ENCODE measurements at regions not wholly inside any gene's neighbourhood (a gene's known extent, or its start where the extent isn't known, plus 50 kb on each side); places are given as distances from the start of the nearest gene placed in this dataset.

DNA sequence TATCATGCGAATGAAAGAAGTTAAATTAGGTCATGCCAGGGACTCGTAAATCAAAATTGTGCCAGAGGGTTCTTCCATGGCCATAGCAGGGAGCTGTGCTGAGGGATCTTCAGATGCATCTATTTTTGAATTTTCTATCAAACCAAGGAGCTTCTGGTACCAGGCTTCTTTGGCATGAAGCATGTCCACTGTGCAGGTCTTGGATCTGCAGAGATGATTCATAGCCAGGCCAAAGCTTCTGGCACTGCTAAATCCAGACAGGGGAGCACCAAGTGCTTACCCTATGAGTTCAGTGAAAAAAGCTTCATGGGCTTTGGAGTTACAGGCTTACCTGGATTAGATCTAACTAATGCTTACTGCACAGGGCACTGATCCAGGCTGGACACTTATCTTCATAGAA, 154.2 kb upstream of the DAB1 start:
- Histone ChIP-seq H3K4me3 (ENCODE audit: control extremely low read depth in 1 of 5, extremely low read depth in 1 of 5, insufficient read depth in 1 of 5, low read depth in 2 of 5, low read length in 4 of 5) (no peak overlapping the region), H3K36me3 (replicated peaks in 1 of 2; ENCODE audit: control extremely low read depth in 1 of 2, control insufficient read depth in 1 of 2, extremely low read depth in 1 of 2, insufficient read depth in 2 of 2, low read length in 1 of 2) (no peaks in the 10 kb centered on the region), H3K27me3 (replicated peaks in 1 of 4; ENCODE audit: control extremely low read depth in 1 of 4, control insufficient read depth in 3 of 4, insufficient read depth in 4 of 4, low read length in 3 of 4) (no peaks in the 10 kb centered on the region), H2AFZ (ENCODE audit: insufficient read depth, low read depth, low read length, poor library complexity, severe bottlenecking) (no peak overlapping the region), H3K9ac (ENCODE audit: low read length) (no peak overlapping the region), H4K20me1 (ENCODE audit: control insufficient read depth, insufficient read depth, low read length, poor library complexity, severe bottlenecking) (no peaks in the 10 kb centered on the region), H3K9me3 (ENCODE audit: control extremely low read depth in 1 of 3, control insufficient read depth in 2 of 3, insufficient read depth in 1 of 3, low read length in 2 of 3) (no peaks in the 10 kb centered on the region), H3K4me2 (replicated peaks; ENCODE audit: low read depth, low read length, poor library complexity, severe bottlenecking) (no peak overlapping the region), H3K4me1 (ENCODE audit: control insufficient read depth in 2 of 2, insufficient read depth in 2 of 2, low read length in 2 of 2) (no peaks in the 10 kb centered on the region), H3K27ac (ENCODE audit: low read length in 2 of 2) (no peak overlapping the region), H3K79me2 (ENCODE audit: control insufficient read depth, insufficient read depth, low read length) (no peaks in the 10 kb centered on the region)
- H3K4me1 Mint-ChIP-seq = no peaks in the 10 kb centered on the region
- no peak overlapping the region for H3K27ac Mint-ChIP-seq
- no peaks in the 10 kb centered on the region for H3K27me3 Mint-ChIP-seq
- H3K9me3 Mint-ChIP-seq (ENCODE audit: insufficient read depth) = no peaks in the 10 kb centered on the region
- POLR2A ChIA-PET = no interaction called here
- CTCF ChIA-PET = no interaction called here
- DNase-seq = no peak
- 63% methylated on average over 1 of the region's 2 CpGs for WGBS (ENCODE audit: insufficient coverage)
- ATAC-seq (ENCODE audit: low read depth) = no peak
- TF ChIP-seq, protein P1, sequence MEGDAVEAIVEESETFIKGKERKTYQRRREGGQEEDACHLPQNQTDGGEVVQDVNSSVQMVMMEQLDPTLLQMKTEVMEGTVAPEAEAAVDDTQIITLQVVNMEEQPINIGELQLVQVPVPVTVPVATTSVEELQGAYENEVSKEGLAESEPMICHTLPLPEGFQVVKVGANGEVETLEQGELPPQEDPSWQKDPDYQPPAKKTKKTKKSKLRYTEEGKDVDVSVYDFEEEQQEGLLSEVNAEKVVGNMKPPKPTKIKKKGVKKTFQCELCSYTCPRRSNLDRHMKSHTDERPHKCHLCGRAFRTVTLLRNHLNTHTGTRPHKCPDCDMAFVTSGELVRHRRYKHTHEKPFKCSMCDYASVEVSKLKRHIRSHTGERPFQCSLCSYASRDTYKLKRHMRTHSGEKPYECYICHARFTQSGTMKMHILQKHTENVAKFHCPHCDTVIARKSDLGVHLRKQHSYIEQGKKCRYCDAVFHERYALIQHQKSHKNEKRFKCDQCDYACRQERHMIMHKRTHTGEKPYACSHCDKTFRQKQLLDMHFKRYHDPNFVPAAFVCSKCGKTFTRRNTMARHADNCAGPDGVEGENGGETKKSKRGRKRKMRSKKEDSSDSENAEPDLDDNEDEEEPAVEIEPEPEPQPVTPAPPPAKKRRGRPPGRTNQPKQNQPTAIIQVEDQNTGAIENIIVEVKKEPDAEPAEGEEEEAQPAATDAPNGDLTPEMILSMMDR (IDR thresholded peaks at IDR 0.05) = no peak
- TF ChIP-seq EZH2 (IDR thresholded peaks at IDR 0.05; ENCODE audit: borderline replicate concordance, insufficient read depth, low read depth, low read length, poor library complexity, severe bottlenecking) = no peak
- intact Hi-C loops (cut with micrococcal nuclease) = no loop called here
- no peak overlapping the region for H3K4me3 Mint-ChIP-seq

- Mint-ChIP-seq H3K4me1 (no peaks in the 10 kb centered on the region), H3K27ac (no peak overlapping the region), H3K9me3 (ENCODE audit: insufficient read depth) (no peaks in the 10 kb centered on the region), H3K4me3 (no peak overlapping the region), H3K27me3 (no peaks in the 10 kb centered on the region)
- DNase-seq = no peak
- no peak overlapping the region for H3K4me3 ChIP-seq (ENCODE audit: control extremely low read depth in 1 of 5, extremely low read depth in 1 of 5, insufficient read depth in 1 of 5, low read depth in 2 of 5, low read length in 4 of 5)
- no peak overlapping the region for H3K27ac ChIP-seq (ENCODE audit: low read length in 2 of 2)
- H3K79me2 ChIP-seq (ENCODE audit: control insufficient read depth, insufficient read depth, low read length) = no peaks in the 10 kb centered on the region
- 95% methylated on average over 4 of the region's 6 CpGs for WGBS (ENCODE audit: insufficient coverage)
- H3K27me3 ChIP-seq (replicated peaks in 1 of 4; ENCODE audit: control extremely low read depth in 1 of 4, control insufficient read depth in 3 of 4, insufficient read depth in 4 of 4, low read length in 3 of 4) = no peaks in the 10 kb centered on the region
- no peak overlapping the region for H3K9ac ChIP-seq (ENCODE audit: low read length)
- H3K9me3 ChIP-seq (ENCODE audit: control extremely low read depth in 1 of 3, control insufficient read depth in 2 of 3, insufficient read depth in 1 of 3, low read length in 2 of 3) = no peaks in the 10 kb centered on the region
- intact Hi-C loops (cut with micrococcal nuclease) = no loop called here
- no peaks in the 10 kb centered on the region for H3K4me1 ChIP-seq (ENCODE audit: control insufficient read depth in 2 of 2, insufficient read depth in 2 of 2, low read length in 2 of 2)
- CTCF ChIA-PET = no interaction called here
- POLR2A ChIA-PET = no interaction called here
- no peak for ATAC-seq (ENCODE audit: low read depth)
- no peak overlapping the region for H2AFZ ChIP-seq (ENCODE audit: insufficient read depth, low read depth, low read length, poor library complexity, severe bottlenecking)
- H3K36me3 ChIP-seq (replicated peaks in 1 of 2; ENCODE audit: control extremely low read depth in 1 of 2, control insufficient read depth in 1 of 2, extremely low read depth in 1 of 2, insufficient read depth in 2 of 2, low read length in 1 of 2) = no peaks in the 10 kb centered on the region
- H3K4me2 ChIP-seq (replicated peaks; ENCODE audit: low read depth, low read length, poor library complexity, severe bottlenecking) = no peak overlapping the region
- TF ChIP-seq, protein P1 (IDR thresholded peaks at IDR 0.05) = no peak
- no peak for TF ChIP-seq EZH2 (IDR thresholded peaks at IDR 0.05; ENCODE audit: borderline replicate concordance, insufficient read depth, low read depth, low read length, poor library complexity, severe bottlenecking)
- no peaks in the 10 kb centered on the region for H4K20me1 ChIP-seq (ENCODE audit: control insufficient read depth, insufficient read depth, low read length, poor library complexity, severe bottlenecking)
Observed at GRCh38 chr1:57576756-57577155, 152.9 kb upstream of the DAB1 start.
